AG04450 (cell line): ENCODE measurements at regions not wholly inside any gene's neighbourhood (a gene's known extent, or its start where the extent isn't known, plus 50 kb on each side); places are given as distances from the start of the nearest gene placed in this dataset.

Experiments
- CTCF ChIA-PET: fragments of 300-600, 350-600 bp; formaldehyde crosslinking; extraction: SDS; loops from one replicate; lab custom pipeline; 2022; ENCODE audit warnings: antibody characterized with exemption, inconsistent platforms; lab: Charles Lee
- POLR2A ChIA-PET: fragments of 350-600 bp; formaldehyde crosslinking; extraction: SDS; loops from one replicate; lab custom pipeline; 2021; ENCODE audit warnings: antibody characterized with exemption, inconsistent platforms; lab: Yijun Ruan, JAX
- DNase-seq: peaks from one replicate; pipeline ENCODE4 v3.0.0-alpha.2; 2011; ENCODE audit warnings: low read depth, low spot score
- H3K27ac ChIP-seq: one replicate; pipeline ENCODE4 v1.5.1; 2012; ENCODE audit warnings: low read depth, low read length, control low read depth
- H3K27me3 ChIP-seq: one replicate; pipeline ENCODE4 v1.6.0; 2012; ENCODE audit warnings: low read length; ENCODE audit not compliant: control insufficient read depth, insufficient read depth
- H3K4me3 ChIP-seq: 2 replicates; pipeline ENCODE4 v1.5.1; 2011; ENCODE audit warnings: mild to moderate bottlenecking, low read depth, low read length, control low read depth
- H3K9me3 ChIP-seq: 2 replicates; pipeline ENCODE4 v1.5.1; 2012; ENCODE audit warnings: low read length; ENCODE audit not compliant: control insufficient read depth, insufficient read depth
- TF ChIP-seq, protein P1 (sequence below): IDR thresholded peaks from 2 replicates; pipeline ENCODE4 v1.5.1; 2011; ENCODE audit warnings: low read depth, low read length, control low read depth, inconsistent platforms

GRCh38 chr10:113226399-113226798 lies 276.4 kb downstream of the TCF7L2 start:
- H3K9me3 ChIP-seq = no peaks in the 10 kb centered on the region
- ChIA-PET CTCF (no interaction called here), POLR2A (no interaction called here)
- no peak overlapping the region for H3K27ac ChIP-seq
- no peak for DNase-seq
- H3K4me3 ChIP-seq = no peak overlapping the region
- TF ChIP-seq, protein P1, sequence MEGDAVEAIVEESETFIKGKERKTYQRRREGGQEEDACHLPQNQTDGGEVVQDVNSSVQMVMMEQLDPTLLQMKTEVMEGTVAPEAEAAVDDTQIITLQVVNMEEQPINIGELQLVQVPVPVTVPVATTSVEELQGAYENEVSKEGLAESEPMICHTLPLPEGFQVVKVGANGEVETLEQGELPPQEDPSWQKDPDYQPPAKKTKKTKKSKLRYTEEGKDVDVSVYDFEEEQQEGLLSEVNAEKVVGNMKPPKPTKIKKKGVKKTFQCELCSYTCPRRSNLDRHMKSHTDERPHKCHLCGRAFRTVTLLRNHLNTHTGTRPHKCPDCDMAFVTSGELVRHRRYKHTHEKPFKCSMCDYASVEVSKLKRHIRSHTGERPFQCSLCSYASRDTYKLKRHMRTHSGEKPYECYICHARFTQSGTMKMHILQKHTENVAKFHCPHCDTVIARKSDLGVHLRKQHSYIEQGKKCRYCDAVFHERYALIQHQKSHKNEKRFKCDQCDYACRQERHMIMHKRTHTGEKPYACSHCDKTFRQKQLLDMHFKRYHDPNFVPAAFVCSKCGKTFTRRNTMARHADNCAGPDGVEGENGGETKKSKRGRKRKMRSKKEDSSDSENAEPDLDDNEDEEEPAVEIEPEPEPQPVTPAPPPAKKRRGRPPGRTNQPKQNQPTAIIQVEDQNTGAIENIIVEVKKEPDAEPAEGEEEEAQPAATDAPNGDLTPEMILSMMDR = no peak
- peaks cover 15% of the 10 kb centered on the region for H3K27me3 ChIP-seq

DNA sequence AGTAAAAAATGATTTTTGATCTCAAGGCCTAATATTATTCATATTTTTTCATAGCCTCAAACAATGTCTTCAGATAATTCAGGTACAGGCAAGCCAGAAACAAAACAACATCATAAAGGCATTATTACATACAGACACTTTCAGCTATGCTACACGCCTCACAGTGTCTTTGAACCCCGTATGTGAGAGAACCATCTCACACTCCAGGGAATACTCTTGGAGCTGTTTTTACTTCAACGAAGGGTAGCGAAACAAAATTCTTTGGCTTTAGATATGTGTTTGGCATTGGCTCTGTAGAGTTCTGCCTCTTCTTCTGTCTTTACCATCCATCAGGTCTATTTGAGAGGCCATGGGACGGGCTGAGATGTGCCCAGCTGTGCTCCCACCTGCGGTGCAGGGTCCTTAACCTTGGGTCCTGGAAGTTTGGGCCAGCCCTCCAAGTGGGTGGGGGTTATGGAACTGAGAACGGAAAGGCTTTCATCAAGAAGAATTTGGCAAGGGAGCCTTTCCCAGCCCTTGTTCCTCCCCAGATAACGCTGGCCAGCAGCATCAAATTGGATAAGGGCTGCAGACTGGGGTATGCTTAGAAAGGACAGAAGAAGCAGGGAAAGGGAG lies 276.9 kb downstream of the TCF7L2 start:
- TF ChIP-seq, protein P1 = no peak
- H3K27ac ChIP-seq = no peak overlapping the region
- POLR2A ChIA-PET = no interaction called here
- no peak for DNase-seq
- no peak overlapping the region for H3K4me3 ChIP-seq
- CTCF ChIA-PET = no interaction called here
- no peaks in the 10 kb centered on the region for H3K9me3 ChIP-seq
- peaks cover 13% of the 10 kb centered on the region for H3K27me3 ChIP-seq

GRCh38 chr10:113228530-113228929 lies 278.5 kb downstream of the TCF7L2 start:
- no peaks in the 10 kb centered on the region for H3K9me3 ChIP-seq
- ChIA-PET CTCF (no interaction called here), POLR2A (no interaction called here)
- DNase-seq = no peak
- H3K4me3 ChIP-seq = no peak overlapping the region
- TF ChIP-seq, protein P1 = no peak
- no peak overlapping the region for H3K27ac ChIP-seq
- peaks cover 13% of the 10 kb centered on the region for H3K27me3 ChIP-seq

- DNase-seq = no peak
- ChIA-PET POLR2A (no interaction called here), CTCF (no interaction called here)
- H3K27me3 ChIP-seq = peaks cover 9% of the 10 kb centered on the region
- TF ChIP-seq, protein P1 = no peak
- H3K9me3 ChIP-seq = no peaks in the 10 kb centered on the region
- no peak overlapping the region for H3K4me3 ChIP-seq
- no peak overlapping the region for H3K27ac ChIP-seq
Observed at GRCh38 chr10:113230011-113230610, 280.1 kb downstream of the TCF7L2 start.

DNA sequence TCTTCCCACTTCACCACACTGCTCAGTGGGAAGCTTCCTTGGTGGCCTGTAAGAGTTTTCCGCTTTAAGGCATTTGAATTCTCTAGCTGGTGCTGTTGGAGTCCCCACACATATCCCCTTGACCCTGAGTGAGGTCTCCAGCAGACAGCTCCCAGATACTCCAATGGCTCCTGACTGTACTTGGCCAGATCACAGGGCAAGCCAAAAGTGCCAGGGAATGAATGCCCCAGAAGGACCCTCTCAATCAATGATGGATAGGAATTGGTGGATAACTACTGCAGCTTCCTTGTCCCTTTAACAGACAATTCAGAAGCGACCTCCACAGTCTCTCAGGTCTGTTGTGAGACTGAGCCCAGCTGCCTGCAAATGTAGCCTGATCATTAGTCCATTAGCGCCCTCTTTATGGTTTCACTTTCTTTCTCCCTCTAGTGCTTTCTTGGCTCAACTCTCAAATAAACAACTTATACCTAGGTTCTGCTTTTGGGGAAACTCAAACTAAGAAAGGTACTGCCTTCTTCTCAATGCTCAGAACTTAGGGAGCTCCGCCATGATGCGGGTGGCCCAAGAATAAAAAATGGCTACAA lies 283.0 kb downstream of the TCF7L2 start:
- no peak overlapping the region for H3K4me3 ChIP-seq
- TF ChIP-seq, protein P1 = no peak

More for the DNA sequence above, 283.0 kb downstream of the TCF7L2 start:
- Histone ChIP-seq H3K9me3 (no peaks in the 10 kb centered on the region), H3K27me3 (peaks cover 6% of the 10 kb centered on the region), H3K27ac (no peak overlapping the region)
- POLR2A ChIA-PET = no interaction called here
- DNase-seq = no peak
- CTCF ChIA-PET = interaction anchor here (0.6 kb wide), 1 partner anchor 588 kb away, joined by 3 read pairs; no protein-coding TSS in a partner anchor
